GM12891 (cell line): ENCODE measurements at regions not wholly inside any gene's neighbourhood (a gene's known extent, or its start where the extent isn't known, plus 50 kb on each side); places are given as distances from the start of the nearest gene placed in this dataset.

Experiments
- PAX5 ChIP-seq: IDR thresholded peaks from 2 replicates; pipeline ENCODE4 v1.6.1; 2011; ENCODE audit warnings: low read length, moderate library complexity, mild to moderate bottlenecking; ENCODE audit not compliant: insufficient read depth, severe bottlenecking
- POLR2A ChIP-seq: IDR thresholded peaks from 2 replicates; pipeline ENCODE4 v1.6.1; 2011; ENCODE audit warnings: low read depth, low read length, control low read depth
- POLR2AphosphoS5 ChIP-seq: IDR thresholded peaks from 2 replicates; pipeline ENCODE4 v1.6.1; 2011; ENCODE audit warnings: low read depth, low read length, control low read depth
- SPI1 ChIP-seq: IDR thresholded peaks from 2 replicates; pipeline ENCODE4 v1.6.1; 2011; ENCODE audit warnings: low read depth, low read length, control low read depth
- TAF1 ChIP-seq: IDR thresholded peaks from 2 replicates; pipeline ENCODE4 v1.6.1; 2011; ENCODE audit warnings: low read depth, low read length, control low read depth

GRCh38 chr18:10065296-10065695 lies 151.5 kb downstream of the VAPA start:
- TF ChIP-seq POLR2A (no peak), SPI1 (no peak), TAF1 (no peak), PAX5 (no peak), POLR2AphosphoS5 (no peak)
